HCT116 (cell line): ENCODE measurements at regions not wholly inside any gene's neighbourhood (a gene's known extent, or its start where the extent isn't known, plus 50 kb on each side); places are given as distances from the start of the nearest gene placed in this dataset.
"Not testable (repeated sequence)": the region's sequence is repeated elsewhere in the genome, so short reads cannot be mapped to it uniquely, and the experiment has no call there.

Experiments used
- ATAC-seq: fragments of 200-7000 bp; cut with Tn5 transposase; 2 replicates; pipeline ENCODE4 v1.9.1; 2020; ENCODE audit warnings: mild to moderate bottlenecking, moderate library complexity
- BruUV-seq: library from RNA; stranded (reverse); fragments of 400-500 nt; replicated peaks from 2 replicates; lab custom pipeline; 2021; lab: Mats Ljungman, UMichigan
- CTCF ChIA-PET: fragments of 300-600 bp; sonication (Branson Sonifier 250); formaldehyde crosslinking; loops from one replicate; lab custom pipeline; 2021; ENCODE audit warnings: antibody characterized with exemption; lab: Charles Lee
- POLR2A ChIA-PET: fragments of 300-600, 350-600 bp; sonication (Branson Sonifier 250); formaldehyde crosslinking; loops from one replicate; lab custom pipeline; 2021; ENCODE audit warnings: antibody characterized with exemption; lab: Charles Lee
- RAD21 ChIA-PET, 2 experiments: fragments of 300-600 bp; sonication (Branson Sonifier 250); formaldehyde crosslinking; loops; one replicate each; lab custom pipeline; 2023; ENCODE audit warnings: low total read pairs in 2 of 2; ENCODE audit not compliant: uncharacterized antibody in 2 of 2, unreplicated experiment in 2 of 2, low non-redundant PET in 1 of 2; lab: Charles Lee
- DNase-seq: peaks from one replicate; pipeline ENCODE4 v3.0.0-alpha.2; 2010; ENCODE audit warnings: low read depth, low spot score
- H2AFZ ChIP-seq: fragments of 200-600 bp; shearing (Covaris generic), sonication (generic); 2 replicates; pipeline ENCODE4 v1.6.1; 2017; ENCODE audit warnings: low read depth, mixed run types, mixed read lengths, antibody characterized with exemption, low read length; ENCODE audit not compliant: poor library complexity, severe bottlenecking
- H3K27ac ChIP-seq: 2 replicates; pipeline ENCODE4 v1.5.1; 2012; ENCODE audit warnings: low read depth, low read length
- H3K27me3 ChIP-seq: fragments of 200-600 bp; sonication (generic); 2 replicates; pipeline ENCODE4 v1.6.1; 2016; ENCODE audit warnings: mixed run types, low read length, mixed read lengths; ENCODE audit not compliant: insufficient read depth
- H3K36me3 ChIP-seq, 2 experiments: fragments of 200-500 bp in 1 of 2; fragments of 200-600 bp in 1 of 2; sonication (Bioruptor generic) in 1 of 2; sonication (generic) in 1 of 2; 2 replicates each; pipeline versions ENCODE4 v1.5.1 to v1.6.1; 2014 to 2016; ENCODE audit warnings: low read length in 2 of 2, inconsistent platforms in 1 of 2, mixed read lengths in 1 of 2, mixed run types in 1 of 2; ENCODE audit not compliant: insufficient read depth in 2 of 2, control insufficient read depth in 1 of 2
- H3K4me1 ChIP-seq, 2 experiments: fragments of 200-600 bp in 1 of 2; sonication (generic) in 1 of 2; 2 replicates each; pipeline versions ENCODE4 v1.5.1 to v1.6.1; 2012 to 2017; ENCODE audit warnings: low read length in 2 of 2, inconsistent platforms in 1 of 2, mild to moderate bottlenecking in 1 of 2, mixed read lengths in 1 of 2, mixed run types in 1 of 2, moderate library complexity in 1 of 2; ENCODE audit not compliant: insufficient read depth in 2 of 2, control insufficient read depth in 1 of 2
- H3K4me2 ChIP-seq: fragments of 200-600 bp; sonication (generic); 2 replicates; pipeline ENCODE4 v1.6.1; 2017; ENCODE audit warnings: mixed run types, low read length, mixed read lengths
- H3K4me3 ChIP-seq, 2 experiments: fragments of 200-600 bp in 1 of 2; sonication (generic) in 1 of 2; replicated peaks in 1 of 2; 2 replicates each; pipeline ENCODE4 v1.5.1; 2011 to 2016; ENCODE audit warnings: low read length in 2 of 2, control low read depth in 1 of 2, low read depth in 1 of 2, mild to moderate bottlenecking in 1 of 2, mixed read lengths in 1 of 2, mixed run types in 1 of 2
- H3K79me2 ChIP-seq: fragments of 200-600 bp; sonication (generic); 2 replicates; pipeline ENCODE4 v1.6.1; 2017; ENCODE audit warnings: mild to moderate bottlenecking, mixed run types, low read length, moderate library complexity, mixed read lengths; ENCODE audit not compliant: insufficient read depth
- H3K9ac ChIP-seq: fragments of 200-600 bp; sonication (generic); 2 replicates; pipeline ENCODE4 v1.6.1; 2016; ENCODE audit warnings: low read length, mixed read lengths
- H3K9me2 ChIP-seq: fragments of 200-600 bp; sonication (generic), shearing (Covaris generic); 2 replicates; pipeline ENCODE4 v1.6.1; 2017; ENCODE audit warnings: mixed run types, mild to moderate bottlenecking, moderate library complexity; ENCODE audit not compliant: insufficient read depth
- H3K9me3 ChIP-seq, 2 experiments: fragments of 200-500 bp in 1 of 2; fragments of 200-600 bp in 1 of 2; sonication (Bioruptor generic) in 1 of 2; sonication (generic) in 1 of 2; 2 replicates each; pipeline ENCODE4 v1.6.1; 2014 to 2017; ENCODE audit warnings: low read length in 2 of 2, mixed read lengths in 2 of 2, inconsistent platforms in 1 of 2, low read depth in 1 of 2, mild to moderate bottlenecking in 1 of 2, mixed run types in 1 of 2, moderate library complexity in 1 of 2; ENCODE audit not compliant: control insufficient read depth in 1 of 2, insufficient read depth in 1 of 2
- H4K20me1 ChIP-seq: fragments of 200-600 bp; sonication (generic), shearing (Covaris generic); 2 replicates; pipeline ENCODE4 v1.6.1; 2017; ENCODE audit warnings: mixed run types, mild to moderate bottlenecking, moderate library complexity; ENCODE audit not compliant: insufficient read depth
- ELF1 ChIP-seq: IDR thresholded peaks from 2 replicates; pipeline ENCODE4 v1.6.1; 2012; ENCODE audit warnings: low read depth, borderline replicate concordance
- EZH2 ChIP-seq: fragments of 200-600 bp; sonication (generic); IDR thresholded peaks from 2 replicates; pipeline ENCODE4 v1.6.1; 2017; ENCODE audit warnings: antibody characterized with exemption, mixed run types
- EZH2phosphoT487 ChIP-seq: fragments of 200-600 bp; IDR thresholded peaks from 2 replicates; pipeline ENCODE4 v1.6.1; 2018; ENCODE audit warnings: antibody characterized with exemption, borderline replicate concordance
- FOSL1 ChIP-seq: IDR thresholded peaks from 2 replicates; pipeline ENCODE4 v1.6.1; 2012; ENCODE audit warnings: low read depth
- JUND ChIP-seq: IDR thresholded peaks from 2 replicates; pipeline ENCODE4 v1.6.1; 2012
- REST ChIP-seq: IDR thresholded peaks from 2 replicates; pipeline ENCODE4 v1.6.1; 2012; ENCODE audit warnings: low read depth
- ZFX ChIP-seq: fragments of 450-650 bp; IDR thresholded peaks from 2 replicates; pipeline ENCODE4 v1.6.1; 2017
- ZNF274 ChIP-seq: fragments of 200-500 bp; sonication (Bioruptor generic); IDR thresholded peaks from 2 replicates; pipeline ENCODE4 v1.6.1; 2014; ENCODE audit warnings: mild to moderate bottlenecking, low read depth, low read length, inconsistent platforms
- intact Hi-C: fragments of 100-400 bp; cut with micrococcal nuclease; formaldehyde crosslinking; loops from 2 replicates; pipeline ENCODE4 v1.10.0; 2022

GRCh38 chr2:200124665-200125368 is 169.4 kb downstream of the MAIP1 start:
- CTCF ChIA-PET, H2AFZ ChIP-seq, H3K4me1 ChIP-seq, H4K20me1 ChIP-seq, POLR2A ChIA-PET, H3K9ac ChIP-seq, H3K27ac ChIP-seq, H3K27me3 ChIP-seq, H3K4me2 ChIP-seq, H3K36me3 ChIP-seq, ATAC-seq, H3K9me2 ChIP-seq, RAD21 ChIA-PET, BruUV-seq, H3K9me3 ChIP-seq, DNase-seq, H3K79me2 ChIP-seq, intact Hi-C loops, H3K4me3 ChIP-seq: not testable (repeated sequence)

DNA sequence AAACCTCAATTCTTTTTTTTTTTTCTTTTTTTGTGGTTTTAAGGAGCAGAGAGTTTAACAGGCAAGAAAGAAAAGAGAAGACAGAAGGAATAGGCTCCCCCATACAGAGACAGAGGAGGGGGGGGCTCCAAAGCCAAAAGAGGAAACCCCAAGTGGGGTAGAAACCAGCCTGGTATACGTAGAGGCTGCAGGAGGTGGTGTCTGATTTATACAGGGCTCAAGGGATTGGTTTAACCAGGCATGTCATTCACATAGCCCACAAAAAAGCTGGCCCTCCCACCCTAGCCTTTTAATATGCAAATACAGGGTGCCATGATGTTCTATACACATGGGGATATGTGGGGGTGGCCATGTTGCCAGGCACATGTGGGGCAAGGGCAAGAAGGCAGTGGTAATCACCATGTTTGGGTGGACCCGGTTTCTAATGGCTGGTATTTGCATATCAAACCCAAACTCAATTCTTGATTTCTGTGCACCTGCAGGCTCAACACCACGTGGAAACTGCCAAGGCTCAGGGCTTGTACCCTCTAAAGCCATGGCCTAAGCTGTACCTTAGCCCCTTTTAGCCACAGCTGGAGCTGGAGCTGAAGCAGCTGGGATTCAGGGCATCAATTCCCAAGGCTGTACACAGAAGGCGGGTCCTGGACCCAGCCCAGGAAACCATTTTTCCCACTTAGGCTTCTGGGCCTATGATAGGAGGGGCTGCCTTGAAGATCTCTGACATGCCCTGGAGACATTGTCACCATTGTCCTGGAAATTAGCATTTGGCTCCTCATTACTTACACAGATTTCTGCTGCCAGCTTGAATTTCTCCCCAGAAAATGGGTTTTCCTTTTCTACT is 170.3 kb downstream of the MAIP1 start:
- no peak for ATAC-seq
- H2AFZ ChIP-seq: no peak overlapping the region
- H3K27me3 ChIP-seq: no peaks in the 10 kb centered on the region
- no peaks in the 10 kb centered on the region for H3K79me2 ChIP-seq
- no peak overlapping the region for H3K9ac ChIP-seq
- H3K9me2 ChIP-seq: no peaks in the 10 kb centered on the region
- CTCF ChIA-PET: no interaction called here
- RAD21 ChIA-PET: no interaction called here
- intact Hi-C loops: no loop called here
- no peak overlapping the region for H3K27ac ChIP-seq
- POLR2A ChIA-PET: no interaction called here
- no peak overlapping the region for H3K4me2 ChIP-seq
- no peaks in the 10 kb centered on the region for H4K20me1 ChIP-seq
- TF ChIP-seq ZNF274 (no peak), ELF1 (no peak), ZFX (no peak), EZH2 (no peak), EZH2phosphoT487 (no peak), REST (no peak), FOSL1 (no peak), JUND (no peak)
- TF ChIP-seq, all 23 proteins: peak for 0
- Histone ChIP-seq H3K36me3 (no peaks in the 10 kb centered on the region), H3K4me1 (no peaks in the 10 kb centered on the region), H3K4me3 (no peak overlapping the region), H3K9me3 (no peaks in the 10 kb centered on the region)
- DNase-seq: no peak
- BruUV-seq: no TSS peak

- CTCF ChIA-PET, BruUV-seq, ATAC-seq, H3K36me3 ChIP-seq, DNase-seq, intact Hi-C loops, RAD21 ChIA-PET, H3K9ac ChIP-seq, H3K79me2 ChIP-seq, H2AFZ ChIP-seq, H3K4me2 ChIP-seq, H3K4me3 ChIP-seq, H3K9me3 ChIP-seq, H3K9me2 ChIP-seq, H3K4me1 ChIP-seq, H4K20me1 ChIP-seq, H3K27me3 ChIP-seq, H3K27ac ChIP-seq, POLR2A ChIA-PET: not testable (repeated sequence)
Observed at GRCh38 chr2:200126285-200126670, 170.9 kb downstream of the MAIP1 start.
